ENCODE measurements at regions not wholly inside any gene's neighbourhood (a gene's known extent, or its start where the extent isn't known, plus 50 kb on each side); places are given as distances from the start of the nearest gene placed in this dataset.
"Not testable (repeated sequence)": the region's sequence is repeated elsewhere in the genome, so short reads cannot be mapped to it uniquely, and the experiment has no call there.

- H3K4me1 ChIP-seq; H3K27ac ChIP-seq; ATAC-seq; CTCF ChIA-PET; DNase-seq (ENCODE audit: low read depth in 1 of 2, low spot score in 1 of 2); FAIRE-seq; H3K9me3 ChIP-seq; H3K4me2 ChIP-seq; H3K4me3 ChIP-seq; POLR2A ChIA-PET: not testable (repeated sequence)
- WGBS (ENCODE audit: missing lambda C conversion rate), result 47% methylated on average over 7 of the region's 7 CpGs
These were observed 164.5 kb upstream of the CCZ1B start for GRCh38 chr7:6990426-6991152.

GRCh38 chr7:6991169-6991611 is 165.1 kb upstream of the CCZ1B start:
- H3K4me3 ChIP-seq, POLR2A ChIA-PET, FAIRE-seq: not testable (repeated sequence)

GRCh38 chr7:6991686-6992085 is 165.6 kb upstream of the CCZ1B start:
- 65% methylated on average over 12 of the region's 12 CpGs for WGBS (ENCODE audit: missing lambda C conversion rate)
- FAIRE-seq; POLR2A ChIA-PET; ATAC-seq; H3K9me3 ChIP-seq; H3K4me1 ChIP-seq; H3K4me2 ChIP-seq; DNase-seq (ENCODE audit: low read depth in 1 of 2, low spot score in 1 of 2); H3K4me3 ChIP-seq; H3K27ac ChIP-seq: not testable (repeated sequence)
- CTCF ChIA-PET, result interaction anchor here (1.1 kb wide), 1 partner anchor 27 kb away, joined by 3 read pairs; no protein-coding TSS in a partner anchor

More at GRCh38 chr7:6991169-6991611, 165.1 kb upstream of the CCZ1B start:
- H3K4me2 ChIP-seq; H3K27ac ChIP-seq; H3K4me1 ChIP-seq; DNase-seq (ENCODE audit: low read depth in 1 of 2, low spot score in 1 of 2); ATAC-seq; H3K9me3 ChIP-seq: not testable (repeated sequence)
- 59% methylated on average over 13 of the region's 13 CpGs for whole genome bisulfite sequencing (ENCODE audit: missing lambda C conversion rate)
- CTCF ChIA-PET, result interaction anchor here (1.1 kb wide), 1 partner anchor 28 kb away, joined by 3 read pairs; no protein-coding TSS in a partner anchor

- DNase-seq (ENCODE audit: low read depth in 1 of 2, low spot score in 1 of 2); FAIRE-seq; ATAC-seq; H3K4me3 ChIP-seq; H3K4me1 ChIP-seq; H3K27ac ChIP-seq; H3K9me3 ChIP-seq; H3K4me2 ChIP-seq; POLR2A ChIA-PET: not testable (repeated sequence)
- CTCF ChIA-PET, result interaction anchor here (1.1 kb wide), 1 partner anchor 27 kb away, joined by 3 read pairs; no protein-coding TSS in a partner anchor
- whole genome bisulfite sequencing (ENCODE audit: missing lambda C conversion rate), result 79% methylated on average over 11 of the region's 11 CpGs
These were observed 166.1 kb upstream of the CCZ1B start for GRCh38 chr7:6992133-6992532.

GRCh38 chr7:6995026-6995425 is 169.0 kb upstream of the CCZ1B start:
- POLR2A ChIA-PET, FAIRE-seq: not testable (repeated sequence)
- 72% methylated on average over 15 of the region's 16 CpGs for WGBS (ENCODE audit: missing lambda C conversion rate)

GRCh38 chr7:6995493-6996289 is 169.6 kb upstream of the CCZ1B start:
- H3K4me3 ChIP-seq; H3K4me2 ChIP-seq; ATAC-seq; H3K9me3 ChIP-seq; FAIRE-seq; POLR2A ChIA-PET; CTCF ChIA-PET; DNase-seq (ENCODE audit: low read depth in 1 of 2, low spot score in 1 of 2); H3K4me1 ChIP-seq; H3K27ac ChIP-seq: not testable (repeated sequence)
- WGBS (ENCODE audit: missing lambda C conversion rate), result 61% methylated on average over 7 of the region's 7 CpGs

More at GRCh38 chr7:6995026-6995425, 169.0 kb upstream of the CCZ1B start:
- H3K27ac ChIP-seq; H3K4me3 ChIP-seq; ATAC-seq; CTCF ChIA-PET; H3K4me1 ChIP-seq; H3K9me3 ChIP-seq; H3K4me2 ChIP-seq; DNase-seq (ENCODE audit: low read depth in 1 of 2, low spot score in 1 of 2): not testable (repeated sequence)

- H3K4me2 ChIP-seq; H3K4me3 ChIP-seq; H3K4me1 ChIP-seq; CTCF ChIA-PET; H3K9me3 ChIP-seq; DNase-seq (ENCODE audit: low read depth in 1 of 2, low spot score in 1 of 2); ATAC-seq; H3K27ac ChIP-seq; FAIRE-seq; POLR2A ChIA-PET: not testable (repeated sequence)
- 33% methylated on average over 5 of the region's 5 CpGs for WGBS (ENCODE audit: missing lambda C conversion rate)
These were observed 173.1 kb upstream of the CCZ1B start for GRCh38 chr7:6999067-6999666.

All from A549 (cell line).